HepG2 (cell line): ENCODE measurements at regions not wholly inside any gene's neighbourhood (a gene's known extent, or its start where the extent isn't known, plus 50 kb on each side); places are given as distances from the start of the nearest gene placed in this dataset.

Experiments used
- ATAC-seq: fragments of 200-7000 bp; cut with Tn5 transposase; 3 replicates; pipeline ENCODE4 v1.9.1; 2020; ENCODE audit warnings: mild to moderate bottlenecking, moderate library complexity
- BruUV-seq: library from RNA; stranded (reverse); fragments of 400-500 nt; replicated peaks from 2 replicates; lab custom pipeline; 2021; lab: Mats Ljungman, UMichigan
- CTCF ChIA-PET: fragments of 300-600 bp; formaldehyde crosslinking; extraction: SDS; loops from one replicate; lab custom pipeline; 2021; ENCODE audit warnings: low total read pairs, inconsistent platforms, low intra/inter-chr PET ratio; lab: Yijun Ruan, JAX
- POLR2A ChIA-PET: fragments of 350-600 bp; sonication (Branson Sonifier 250); formaldehyde crosslinking; loops from one replicate; lab custom pipeline; 2020; ENCODE audit warnings: antibody characterized with exemption, inconsistent platforms; lab: Yijun Ruan, JAX
- DNase-seq: peaks from one replicate; pipeline ENCODE4 v3.0.0-alpha.2; 2015; ENCODE audit warnings: low spot score
- FAIRE-seq: peaks from 3 replicates; lab custom pipeline; 2011; peaks lifted over from hg19 to GRCh38; lab: Jason Lieb, UNC
- H2AFZ ChIP-seq: one replicate; pipeline ENCODE4 v1.6.1; 2011; ENCODE audit warnings: low read length, inconsistent platforms
- H3K27ac ChIP-seq: fragments of 300-600 bp; 3 replicates; pipeline ENCODE4 v1.8.0; 2011; ENCODE audit warnings: mixed run types, mild to moderate bottlenecking, mixed read lengths, low read length, inconsistent platforms; ENCODE audit not compliant: insufficient read depth; ENCODE audit errors: extremely low read length
- H3K27me3 ChIP-seq, 2 experiments: fragments of 200-600 bp in 1 of 2; 2 replicates in 1 of 2; 3 replicates in 1 of 2; pipeline versions ENCODE4 v1.6.0 to v1.8.0; 2011; ENCODE audit warnings: low read length in 2 of 2, mild to moderate bottlenecking in 2 of 2, moderate library complexity in 2 of 2, inconsistent platforms in 1 of 2; ENCODE audit not compliant: insufficient read depth in 2 of 2, control insufficient read depth in 1 of 2
- H3K36me3 ChIP-seq, 2 experiments: fragments of 200-600 bp in 1 of 2; replicated peaks in 1 of 2; 2 replicates in 1 of 2; 3 replicates in 1 of 2; pipeline versions ENCODE4 v1.5.1 to v1.8.0; 2011; ENCODE audit warnings: low read length in 2 of 2, inconsistent platforms in 1 of 2; ENCODE audit not compliant: insufficient read depth in 2 of 2, control insufficient read depth in 1 of 2
- H3K4me1 ChIP-seq: 2 replicates; pipeline ENCODE4 v1.5.1; 2012; ENCODE audit warnings: low read length, inconsistent platforms; ENCODE audit not compliant: insufficient read depth
- H3K4me2 ChIP-seq: 2 replicates; pipeline ENCODE4 v1.6.0; 2011; ENCODE audit warnings: low read depth, low read length, inconsistent platforms
- H3K4me3 ChIP-seq, 3 experiments: fragments of 200-600 bp in 1 of 3; sonication (generic), shearing (Covaris generic) in 1 of 3; replicated peaks in 1 of 3; 2 replicates each; pipeline ENCODE4 v1.5.1; 2011 to 2016; ENCODE audit warnings: low read length in 3 of 3, inconsistent platforms in 2 of 3, low read depth in 2 of 3, mild to moderate bottlenecking in 2 of 3, control low read depth in 1 of 3, mixed read lengths in 1 of 3; ENCODE audit not compliant: insufficient read depth in 1 of 3
- H3K79me2 ChIP-seq: one replicate; pipeline ENCODE4 v1.6.1; 2011; ENCODE audit warnings: low read length, inconsistent platforms; ENCODE audit not compliant: insufficient read depth
- H3K9ac ChIP-seq: 2 replicates; pipeline ENCODE4 v1.6.0; 2011; ENCODE audit warnings: mild to moderate bottlenecking, low read depth, low read length, inconsistent platforms; ENCODE audit not compliant: insufficient read depth
- H3K9me3 ChIP-seq: 2 replicates; pipeline ENCODE4 v1.5.1; 2012; ENCODE audit warnings: mild to moderate bottlenecking, low read length
- H4K20me1 ChIP-seq: 2 replicates; pipeline ENCODE4 v1.6.0; 2011; ENCODE audit warnings: inconsistent platforms, mild to moderate bottlenecking, low read length, moderate library complexity; ENCODE audit not compliant: insufficient read depth
- HES4 ChIP-seq: sonication (generic); formaldehyde crosslinking; IDR thresholded peaks from 2 replicates; pipeline ENCODE4 v1.9.0; 2021; ENCODE audit warnings: mild to moderate bottlenecking, missing genetic modification reagents, borderline replicate concordance
- NR1H2 ChIP-seq: sonication (generic); formaldehyde crosslinking; IDR thresholded peaks from 2 replicates; pipeline ENCODE4 v1.8.1; 2022; ENCODE audit warnings: low read depth, missing genetic modification reagents, borderline replicate concordance
- NR2F2 ChIP-seq: IDR thresholded peaks from 2 replicates; pipeline ENCODE4 v1.6.1; 2012; ENCODE audit warnings: low read depth, inconsistent platforms, borderline replicate concordance
- PHF20 ChIP-seq: sonication (generic); formaldehyde crosslinking; IDR thresholded peaks from 2 replicates; pipeline ENCODE4 v1.5.0; 2020; ENCODE audit warnings: mild to moderate bottlenecking, missing genetic modification reagents
- RAD21 ChIP-seq: fragments of 450-650 bp; formaldehyde crosslinking; IDR thresholded peaks from 2 replicates; pipeline ENCODE4 v1.5.0; 2020; ENCODE audit warnings: mild to moderate bottlenecking
- RBAK ChIP-seq: sonication (generic); formaldehyde crosslinking; IDR thresholded peaks from 2 replicates; pipeline ENCODE4 v1.5.1; 2020; ENCODE audit warnings: mild to moderate bottlenecking, missing genetic modification reagents
- RFXANK ChIP-seq: IDR thresholded peaks from 2 replicates; pipeline ENCODE4 v1.6.1; 2016
- RORA ChIP-seq: sonication (generic); formaldehyde crosslinking; IDR thresholded peaks from 2 replicates; pipeline ENCODE4 v1.5.0; 2020; ENCODE audit warnings: mild to moderate bottlenecking, missing genetic modification reagents, moderate library complexity
- SP2 ChIP-seq: sonication (generic); formaldehyde crosslinking; IDR thresholded peaks from 2 replicates; pipeline ENCODE4 v1.5.1; 2020; ENCODE audit warnings: mild to moderate bottlenecking, missing genetic modification reagents
- ZBTB33 ChIP-seq: sonication (generic); formaldehyde crosslinking; IDR thresholded peaks from 2 replicates; pipeline ENCODE4 v1.4.0; 2020; ENCODE audit warnings: missing genetic modification reagents
- ZNF253 ChIP-seq: sonication (generic); formaldehyde crosslinking; IDR thresholded peaks from 2 replicates; pipeline ENCODE4 v1.8.0; 2022; ENCODE audit warnings: mild to moderate bottlenecking, missing genetic modification reagents, borderline replicate concordance
- ZNF331 ChIP-seq: sonication (generic); formaldehyde crosslinking; IDR thresholded peaks from 2 replicates; pipeline ENCODE4 v1.4.0; 2020; ENCODE audit warnings: missing genetic modification reagents
- ZNF407 ChIP-seq: sonication (generic); formaldehyde crosslinking; IDR thresholded peaks from one replicate; pipeline ENCODE4 v1.5.1; 2020; ENCODE audit warnings: mild to moderate bottlenecking, missing genetic modification reagents; ENCODE audit errors: not compliant biosample characterization
- ZNF792 ChIP-seq: IDR thresholded peaks from 2 replicates; pipeline ENCODE4 v1.6.1; 2016
- ZSCAN21 ChIP-seq: sonication (generic); formaldehyde crosslinking; IDR thresholded peaks from 2 replicates; pipeline ENCODE4 v1.8.0; 2022; ENCODE audit warnings: mild to moderate bottlenecking, missing genetic modification reagents, moderate library complexity, borderline replicate concordance
- ZSCAN29 ChIP-seq: sonication (generic); formaldehyde crosslinking; conservative IDR thresholded peaks from 2 replicates; pipeline ENCODE4 v1.4.0; 2020; ENCODE audit warnings: mild to moderate bottlenecking, missing genetic modification reagents
- WGBS: methylation state at CpG from one replicate; pipeline ENCODE4 v1.1.6; 2017; ENCODE audit warnings: low lambda C conversion rate; 5-methylcytosine and 5-hydroxymethylcytosine counted together
- in situ Hi-C: cut with HindIII; loops from 2 replicates; pipeline ENCODE4 v1.10.0; 2017; ENCODE audit warnings: low pct_unique_long_range_greater_than_20kb; ENCODE audit not compliant: extremely low pct_ligation_motif_present
- intact Hi-C: fragments of 100-400 bp; cut with micrococcal nuclease; formaldehyde crosslinking; loops from one replicate; pipeline ENCODE4 v1.10.0; 2022; ENCODE audit not compliant: unreplicated experiment

- TF ChIP-seq ZNF407 (CRISPR knock-in tag) = no peak
Measured at GRCh38 chr13:50575138-50575537, 268.4 kb downstream of the DLEU7 start (continued).

GRCh38 chr13:50576156-50576555, 267.3 kb downstream of the DLEU7 start:
- FAIRE-seq = no peak
- 96% methylated on average over 4 of the region's 6 CpGs for WGBS
- H4K20me1 ChIP-seq = no peaks in the 10 kb centered on the region
- TF ChIP-seq SP2 (CRISPR knock-in tag) (no peak), RORA (no peak), ZNF792 (CRISPR knock-in tag) (no peak), ZBTB33 (CRISPR knock-in tag) (no peak), HES4 (CRISPR knock-in tag) (no peak), PHF20 (CRISPR knock-in tag) (no peak), NR1H2 (CRISPR knock-in tag) (no peak), NR2F2 (no peak), ZSCAN29 (no peak), RFXANK (CRISPR knock-in tag) (no peak), RBAK (CRISPR knock-in tag) (no peak), ZNF253 (no peak), RAD21 (no peak), ZNF331 (CRISPR knock-in tag) (no peak), ZSCAN21 (no peak)

More at GRCh38 chr13:50576156-50576555, 267.3 kb downstream of the DLEU7 start:
- no peaks in the 10 kb centered on the region for H3K79me2 ChIP-seq
- peaks cover 0 to 4% of the 10 kb centered on the region in 2 experiments; a peak in 1 of 5 replicates for H3K36me3 ChIP-seq
- no peaks in the 10 kb centered on the region for H3K9me3 ChIP-seq
- H3K4me3 ChIP-seq = no peak overlapping the region
- H3K9ac ChIP-seq = no peak overlapping the region
- H3K4me2 ChIP-seq = no peak overlapping the region
- DNase-seq (no peak), ATAC-seq (no peak)
- ChIA-PET POLR2A (interaction anchor here (1.4 kb wide), 1 partner anchor 41 kb away, joined by 4 read pairs; no protein-coding TSS in a partner anchor), CTCF (no interaction called here)
- intact Hi-C loops (no loop called here), in situ Hi-C loops (no loop called here)
- H3K27ac ChIP-seq = no peak overlapping the region
- BruUV-seq = no TSS peak
- peaks cover 28% of the 10 kb centered on the region for H3K4me1 ChIP-seq
- no peak overlapping the region for H2AFZ ChIP-seq
- H3K27me3 ChIP-seq = no peaks in the 10 kb centered on the region
